Psoas muscle (tissue), 7 donors: ENCODE measurements at regions not wholly inside any gene's neighbourhood (a gene's known extent, or its start where the extent isn't known, plus 50 kb on each side); places are given as distances from the start of the nearest gene placed in this dataset.

ENCODE experiments used
- ATAC-seq, 4 donors: fragments of 200-7000 bp; cut with Tn5 transposase; one replicate each; pipeline ENCODE4 v1.9.1; 2020; ENCODE audit warnings: moderate library complexity in 3 of 4, mild to moderate bottlenecking in 2 of 4
- DNase-seq, 2 donors: peaks; one replicate each; pipeline ENCODE4 v3.0.0-alpha.2; 2020
- H3K27ac ChIP-seq: fragments of 200-600 bp; one replicate; pipeline ENCODE4 v1.8.0; 2022
- H3K27me3 ChIP-seq, 3 donors: fragments of 200-600 bp in 1 of 3; one replicate each; pipeline versions ENCODE4 v1.6.1 to v1.8.0; 2013 to 2022; ENCODE audit warnings: low read length in 2 of 3, mild to moderate bottlenecking in 2 of 3, moderate library complexity in 1 of 3; ENCODE audit not compliant: insufficient read depth in 3 of 3
- H3K36me3 ChIP-seq, 2 donors: fragments of 200-600 bp in 1 of 2; one replicate each; pipeline versions ENCODE4 v1.6.1 to v1.8.0; 2013 to 2022; ENCODE audit warnings: low read depth in 1 of 2, mild to moderate bottlenecking in 1 of 2, moderate library complexity in 1 of 2; ENCODE audit not compliant: insufficient read depth in 1 of 2
- H3K4me1 ChIP-seq: fragments of 200-600 bp; one replicate; pipeline ENCODE4 v1.8.0; 2022
- H3K4me3 ChIP-seq: fragments of 200-600 bp; one replicate; pipeline ENCODE4 v1.8.0; 2022; ENCODE audit warnings: mild to moderate bottlenecking
- H3K9me3 ChIP-seq: fragments of 200-600 bp; one replicate; pipeline ENCODE4 v1.8.0; 2022
- CTCF ChIP-seq: fragments of 200-600 bp; IDR thresholded peaks from one replicate; pipeline ENCODE4 v1.8.0; 2022; ENCODE audit warnings: antibody characterized with exemption
- WGBS, 3 donors: extraction: QIAGEN DNeasy Blood & Tissue Kit; methylation state at CpG; one replicate each; pipeline versions ENCODE4 v1.1.6 to v1.1.7; 2013; 5-methylcytosine and 5-hydroxymethylcytosine counted together
- intact Hi-C, 2 donors: fragments of 100-400 bp; cut with DNase I; formaldehyde crosslinking; loops; one replicate each; pipeline versions ENCODE4 v1.11.0 to v1.14.2; 2022
- donor health status: healthy with polysubstance abuse.
- donor health status: DM: no; HTN: no; CAD: no; lungs with moderate emphysema.
- donor health status: Bipolar disorder and iron deficiency.
- donor health status: healthy.
- donor health status: DM: yes; HTN: yes; CAD: no.
- donor health status: DM: no; HTN: no; CAD: no.
- donor health status: DM: yes; HTN: yes; CAD: no.

GRCh38 chrX:149284616-149285015 is 220.5 kb downstream of the IDS start:
- H3K4me3 ChIP-seq: no peak overlapping the region
- H3K27me3 ChIP-seq: no peaks in the 10 kb centered on the region
- intact Hi-C loops: no loop called here
- DNase-seq (no peak), ATAC-seq (no peak)
- no peak overlapping the region for H3K27ac ChIP-seq
- no peaks in the 10 kb centered on the region for H3K9me3 ChIP-seq
- no peaks in the 10 kb centered on the region for H3K36me3 ChIP-seq
- H3K4me1 ChIP-seq: no peaks in the 10 kb centered on the region
- TF ChIP-seq CTCF: no peak
- WGBS, 3 donors: 39 to 59% (median 59%) methylated on average over 3 of the region's 3 CpGs

GRCh38 chrX:149283853-149284252 is 221.3 kb downstream of the IDS start:
- no peaks in the 10 kb centered on the region for H3K36me3 ChIP-seq
- DNase-seq (no peak), ATAC-seq (no peak)
- no peaks in the 10 kb centered on the region for H3K9me3 ChIP-seq
- H3K27ac ChIP-seq: no peak overlapping the region
- no peaks in the 10 kb centered on the region for H3K27me3 ChIP-seq
- intact Hi-C loops: no loop called here
- no peak overlapping the region for H3K4me3 ChIP-seq
- H3K4me1 ChIP-seq: no peaks in the 10 kb centered on the region
- TF ChIP-seq CTCF: no peak

GRCh38 chrX:149282909-149283308 is 222.2 kb downstream of the IDS start:
- Histone ChIP-seq H3K36me3 (no peaks in the 10 kb centered on the region), H3K9me3 (no peaks in the 10 kb centered on the region), H3K4me3 (no peak overlapping the region), H3K27me3 (no peaks in the 10 kb centered on the region), H3K4me1 (no peaks in the 10 kb centered on the region), H3K27ac (no peak overlapping the region)
- ATAC-seq (no peak), DNase-seq (no peak)
- TF ChIP-seq CTCF: no peak
- 86 to 94% (median 86%) methylated on average over 1 of the region's 1 CpG for WGBS, 3 donors
- intact Hi-C loops: no loop called here

GRCh38 chrX:149280011-149280410 is 225.1 kb downstream of the IDS start:
- no peak for DNase-seq
- intact Hi-C loops: no loop called here
- no peaks in the 10 kb centered on the region for H3K9me3 ChIP-seq
- H3K27me3 ChIP-seq: no peaks in the 10 kb centered on the region
- no peak overlapping the region for H3K4me3 ChIP-seq
- no peaks in the 10 kb centered on the region for H3K4me1 ChIP-seq
- no peak for TF ChIP-seq CTCF
- H3K27ac ChIP-seq: no peak overlapping the region
- ATAC-seq: no peak
- H3K36me3 ChIP-seq: no peaks in the 10 kb centered on the region

- intact Hi-C loops: no loop called here
- TF ChIP-seq CTCF: no peak
- Histone ChIP-seq H3K4me1 (no peaks in the 10 kb centered on the region), H3K27me3 (no peaks in the 10 kb centered on the region), H3K9me3 (no peaks in the 10 kb centered on the region), H3K36me3 (no peaks in the 10 kb centered on the region), H3K4me3 (no peak overlapping the region), H3K27ac (no peak overlapping the region)
- DNase-seq (no peak), ATAC-seq (no peak)
- WGBS, 3 donors: 0 to 5% (median 2%) methylated on average over 2 of the region's 2 CpGs
Observed at GRCh38 chrX:149275836-149276235, 229.3 kb downstream of the IDS start.
